ENCODE measurements at regions not wholly inside any gene's neighbourhood (a gene's known extent, or its start where the extent isn't known, plus 50 kb on each side); places are given as distances from the start of the nearest gene placed in this dataset.

DNA sequence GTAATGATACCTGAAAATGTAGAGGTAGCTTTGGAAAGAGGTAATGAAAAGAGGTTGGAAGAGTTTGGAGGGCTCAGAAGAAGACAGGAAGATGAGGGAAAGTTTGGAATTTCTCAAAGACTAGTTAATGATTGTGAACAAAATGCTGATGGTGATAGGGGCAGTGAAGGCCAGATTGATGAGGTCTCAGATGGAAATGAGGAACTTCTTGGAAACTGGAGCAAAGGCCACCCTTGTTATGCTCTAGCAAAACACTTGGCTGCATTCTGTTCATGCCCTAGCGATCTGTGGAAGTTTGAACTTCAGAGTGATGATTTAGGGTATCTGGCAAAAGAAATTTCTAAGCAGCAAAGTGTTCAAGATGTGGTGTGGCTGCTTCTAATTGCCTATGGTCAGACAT, 161.2 kb upstream of the SPEF2 start:
- TF ChIP-seq POLR2AphosphoS5 (IDR thresholded peaks at IDR 0.05; ENCODE audit: insufficient read depth in 1 of 2, low read depth in 1 of 2), result no peak
- TF ChIP-seq POLR2A (IDR thresholded peaks at IDR 0.05), result no peak
- TF ChIP-seq CTCF (IDR thresholded peaks at IDR 0.05), result no peak
- Histone ChIP-seq H3K27ac (no peak overlapping the region), H3K36me3 (no peaks in the 10 kb centered on the region), H3K4me1 (peaks cover 14% of the 10 kb centered on the region), H3K9me3 (no peaks in the 10 kb centered on the region), H3K4me3 (no peak overlapping the region), H3K27me3 (no peaks in the 10 kb centered on the region)
- intact Hi-C loops (cut with DNase I), result no loop called here
- DNase-seq (ENCODE audit: extremely low spot score in 2 of 2), result no peak

GRCh38 chr5:35454011-35454525, 163.6 kb upstream of the SPEF2 start:
- intact Hi-C loops (cut with DNase I), result no loop called here
- no peak overlapping the region for H3K4me3 ChIP-seq
- peaks cover 7% of the 10 kb centered on the region for H3K4me1 ChIP-seq
- TF ChIP-seq CTCF (IDR thresholded peaks at IDR 0.05), result no peak
- TF ChIP-seq POLR2A (IDR thresholded peaks at IDR 0.05), result no peak
- no peak for TF ChIP-seq POLR2AphosphoS5 (IDR thresholded peaks at IDR 0.05; ENCODE audit: insufficient read depth in 1 of 2, low read depth in 1 of 2)
- H3K9me3 ChIP-seq, result no peaks in the 10 kb centered on the region
- no peaks in the 10 kb centered on the region for H3K27me3 ChIP-seq
- H3K27ac ChIP-seq, result no peak overlapping the region
- no peaks in the 10 kb centered on the region for H3K36me3 ChIP-seq
- DNase-seq (ENCODE audit: extremely low spot score in 2 of 2), result no peak

- no peaks in the 10 kb centered on the region for H3K36me3 ChIP-seq
- DNase-seq (ENCODE audit: extremely low spot score in 2 of 2), result no peak
- no peak overlapping the region for H3K4me3 ChIP-seq
- intact Hi-C loops (cut with DNase I), result no loop called here
- TF ChIP-seq POLR2A (IDR thresholded peaks at IDR 0.05) (no peak), CTCF (IDR thresholded peaks at IDR 0.05) (no peak), POLR2AphosphoS5 (IDR thresholded peaks at IDR 0.05; ENCODE audit: insufficient read depth in 1 of 2, low read depth in 1 of 2) (no peak)
- H3K27me3 ChIP-seq, result no peaks in the 10 kb centered on the region
- no peaks in the 10 kb centered on the region for H3K4me1 ChIP-seq
- H3K27ac ChIP-seq, result no peak overlapping the region
- no peaks in the 10 kb centered on the region for H3K9me3 ChIP-seq
Observed at GRCh38 chr5:35443803-35444595, 173.7 kb upstream of the SPEF2 start.

GRCh38 chr5:35442885-35443639, 174.6 kb upstream of the SPEF2 start:
- no peaks in the 10 kb centered on the region for H3K4me1 ChIP-seq
- H3K4me3 ChIP-seq, result no peak overlapping the region
- no peak overlapping the region for H3K27ac ChIP-seq
- H3K36me3 ChIP-seq, result no peaks in the 10 kb centered on the region
- TF ChIP-seq CTCF (IDR thresholded peaks at IDR 0.05) (no peak), POLR2AphosphoS5 (IDR thresholded peaks at IDR 0.05; ENCODE audit: insufficient read depth in 1 of 2, low read depth in 1 of 2) (no peak), POLR2A (IDR thresholded peaks at IDR 0.05) (no peak)
- H3K27me3 ChIP-seq, result no peaks in the 10 kb centered on the region
- intact Hi-C loops (cut with DNase I), result no loop called here
- H3K9me3 ChIP-seq, result no peaks in the 10 kb centered on the region
- no peak for DNase-seq (ENCODE audit: extremely low spot score in 2 of 2)

All from vagina (tissue), 2 donors.